Stimulated activated effector memory CD8-positive, alpha-beta T cell treated with anti-CD3 and anti-CD28 coated beads, Interleukin-12 subunit alpha, Interleukin-12 subunit beta, amount 100 ng/mL, for 72 hours (primary cell): ENCODE measurements at regions not wholly inside any gene's neighbourhood (a gene's known extent, or its start where the extent isn't known, plus 50 kb on each side); places are given as distances from the start of the nearest gene placed in this dataset.

Experiments used
- ATAC-seq: fragments of 150-1000 bp; cut with Tn5 transposase; 2 replicates; pipeline ENCODE4 v1.10.0; 2021
- DNase-seq, 2 donors: peaks; one replicate each; pipeline ENCODE4 v3.0.0; 2021 to 2022; ENCODE audit warnings: low spot score in 2 of 2
- H3K27ac Mint-ChIP-seq: one replicate; pipeline ENCODE4 v1.8.0; 2022; ENCODE audit warnings: mild to moderate bottlenecking, mixed read lengths
- H3K36me3 Mint-ChIP-seq: one replicate; pipeline ENCODE4 v1.8.0; 2022; ENCODE audit warnings: mild to moderate bottlenecking, mixed read lengths
- H3K4me1 Mint-ChIP-seq: one replicate; pipeline ENCODE4 v1.8.0; 2022; ENCODE audit warnings: mixed read lengths
- H3K4me3 Mint-ChIP-seq: one replicate; pipeline ENCODE4 v1.8.0; 2022; ENCODE audit warnings: mild to moderate bottlenecking, mixed read lengths
- H3K9me3 Mint-ChIP-seq: one replicate; pipeline ENCODE4 v1.8.0; 2022; ENCODE audit warnings: mixed read lengths

DNA sequence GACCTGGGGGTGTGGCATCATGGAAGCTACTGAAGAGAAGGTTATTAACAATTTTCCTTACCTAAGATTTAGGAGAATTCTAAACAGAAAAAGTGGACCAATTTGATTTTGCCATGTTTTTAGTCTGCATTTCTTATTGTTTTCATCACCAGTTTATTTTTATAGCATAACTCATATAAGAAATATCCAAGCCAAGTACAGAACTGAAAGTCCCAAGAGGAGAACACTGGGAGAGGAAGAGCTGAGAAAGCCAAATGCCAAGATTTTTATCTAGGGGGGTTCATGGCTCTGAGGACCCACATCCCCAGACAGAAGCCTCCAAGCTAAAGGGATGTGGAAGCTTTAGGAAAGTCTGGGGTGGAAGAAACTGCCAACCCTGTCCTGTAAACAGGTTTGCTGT lies 109.4 kb upstream of the DUSP10 start:
- Mint-ChIP-seq H3K36me3 (no peaks in the 10 kb centered on the region), H3K9me3 (no peaks in the 10 kb centered on the region), H3K27ac (no peak overlapping the region), H3K4me3 (no peak overlapping the region), H3K4me1 (no peaks in the 10 kb centered on the region)
- ATAC-seq (no peak), DNase-seq (no peak)

DNA sequence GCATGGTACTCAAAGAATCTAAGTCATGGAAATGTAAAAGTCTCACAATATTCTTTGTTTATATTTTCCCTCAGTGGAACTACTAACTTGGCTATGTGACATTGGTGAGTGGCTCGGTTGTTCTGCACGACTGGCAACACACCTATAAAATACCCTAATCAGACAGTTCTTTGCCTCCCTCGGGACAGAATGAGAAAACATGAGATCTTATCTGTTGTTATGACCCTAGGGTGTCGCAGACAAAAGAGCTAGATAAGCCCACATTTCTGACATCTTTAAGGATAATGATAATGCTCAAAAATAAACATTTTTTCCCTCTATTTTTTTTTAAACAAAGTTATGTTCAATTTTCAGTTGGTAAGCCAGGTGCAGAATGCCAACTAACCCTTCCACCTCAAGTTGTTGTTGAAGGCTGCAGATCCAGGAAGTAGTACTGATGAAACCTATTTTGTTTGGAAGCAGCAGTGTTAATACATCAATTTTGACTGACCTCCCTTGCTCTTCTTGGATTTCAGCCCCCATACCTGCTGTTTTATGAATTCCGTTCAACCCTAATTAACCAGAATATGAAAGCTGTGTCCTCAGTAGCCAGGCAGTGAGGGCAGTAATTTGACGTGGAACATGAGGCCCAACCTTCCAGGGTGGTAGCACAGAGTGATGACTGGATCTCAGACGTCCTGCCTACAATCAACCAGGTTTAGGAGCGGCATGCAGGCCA lies 108.7 kb upstream of the DUSP10 start:
- H3K4me1 Mint-ChIP-seq: no peaks in the 10 kb centered on the region
- DNase-seq: no peak
- H3K4me3 Mint-ChIP-seq: no peak overlapping the region
- ATAC-seq: no peak
- H3K27ac Mint-ChIP-seq: no peak overlapping the region
- no peaks in the 10 kb centered on the region for H3K9me3 Mint-ChIP-seq
- no peaks in the 10 kb centered on the region for H3K36me3 Mint-ChIP-seq

DNA sequence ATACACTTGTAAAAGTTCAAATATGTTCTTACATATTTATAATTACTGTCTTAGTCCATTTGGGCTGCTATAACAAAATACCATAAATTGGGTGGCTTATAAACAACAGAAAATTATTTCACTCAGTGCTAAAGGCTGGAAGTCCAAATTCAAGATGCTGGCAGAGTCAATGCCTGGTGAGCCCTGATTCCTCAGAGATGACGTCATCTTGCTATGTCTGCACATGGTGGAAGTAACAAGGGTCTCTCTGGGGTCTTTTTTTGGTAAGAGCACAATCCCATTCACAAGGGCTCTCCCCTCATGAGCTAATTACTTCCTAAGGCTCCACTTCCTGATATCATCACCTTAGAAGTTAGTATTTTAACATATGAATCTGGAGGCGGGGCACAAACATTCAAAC lies 108.0 kb upstream of the DUSP10 start:
- no peak for DNase-seq
- no peaks in the 10 kb centered on the region for H3K4me1 Mint-ChIP-seq
- no peak overlapping the region for H3K4me3 Mint-ChIP-seq
- H3K9me3 Mint-ChIP-seq: no peaks in the 10 kb centered on the region
- H3K27ac Mint-ChIP-seq: no peak overlapping the region
- ATAC-seq: no peak
- no peaks in the 10 kb centered on the region for H3K36me3 Mint-ChIP-seq

DNA sequence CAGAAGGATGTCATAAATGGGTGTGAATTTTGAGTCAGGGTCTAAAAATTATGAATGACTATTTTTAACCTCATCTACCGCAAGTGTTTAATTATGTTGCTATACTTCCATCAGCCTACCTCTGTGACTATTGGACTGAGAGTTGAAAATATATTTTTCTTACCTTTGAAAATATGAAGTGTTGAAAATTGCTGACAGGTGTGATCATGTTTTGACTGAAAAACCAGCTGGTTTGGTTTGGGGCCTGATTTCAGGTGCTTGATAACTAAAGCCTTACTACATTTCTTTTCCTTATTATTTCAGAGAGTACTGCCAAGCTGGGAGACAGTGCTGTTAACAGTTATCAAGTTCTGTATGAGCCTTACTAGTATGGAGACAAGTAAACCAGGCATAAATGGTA lies 107.2 kb upstream of the DUSP10 start:
- ATAC-seq: no peak
- no peak overlapping the region for H3K27ac Mint-ChIP-seq
- H3K9me3 Mint-ChIP-seq: no peaks in the 10 kb centered on the region
- no peak for DNase-seq
- no peak overlapping the region for H3K4me3 Mint-ChIP-seq
- no peaks in the 10 kb centered on the region for H3K4me1 Mint-ChIP-seq
- H3K36me3 Mint-ChIP-seq: no peaks in the 10 kb centered on the region

DNA sequence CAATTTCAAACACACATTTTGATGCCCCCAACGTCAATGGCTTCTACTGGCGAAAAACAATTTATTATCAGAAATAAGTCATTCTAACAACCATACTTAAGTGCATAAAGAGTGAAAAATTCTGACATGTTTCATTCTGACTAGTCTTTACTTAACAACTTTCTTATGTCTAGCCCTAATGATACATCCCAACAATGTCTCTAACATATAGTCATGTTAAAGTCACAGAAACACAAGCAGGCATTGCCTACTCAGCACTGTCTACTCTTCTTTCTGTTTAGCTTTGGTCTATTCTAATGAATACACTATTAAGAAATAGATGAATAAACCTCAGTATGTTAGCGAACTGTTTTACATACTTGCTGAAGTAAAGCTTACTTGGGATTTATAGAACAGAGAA lies 105.8 kb upstream of the DUSP10 start:
- H3K9me3 Mint-ChIP-seq: no peaks in the 10 kb centered on the region

DNA sequence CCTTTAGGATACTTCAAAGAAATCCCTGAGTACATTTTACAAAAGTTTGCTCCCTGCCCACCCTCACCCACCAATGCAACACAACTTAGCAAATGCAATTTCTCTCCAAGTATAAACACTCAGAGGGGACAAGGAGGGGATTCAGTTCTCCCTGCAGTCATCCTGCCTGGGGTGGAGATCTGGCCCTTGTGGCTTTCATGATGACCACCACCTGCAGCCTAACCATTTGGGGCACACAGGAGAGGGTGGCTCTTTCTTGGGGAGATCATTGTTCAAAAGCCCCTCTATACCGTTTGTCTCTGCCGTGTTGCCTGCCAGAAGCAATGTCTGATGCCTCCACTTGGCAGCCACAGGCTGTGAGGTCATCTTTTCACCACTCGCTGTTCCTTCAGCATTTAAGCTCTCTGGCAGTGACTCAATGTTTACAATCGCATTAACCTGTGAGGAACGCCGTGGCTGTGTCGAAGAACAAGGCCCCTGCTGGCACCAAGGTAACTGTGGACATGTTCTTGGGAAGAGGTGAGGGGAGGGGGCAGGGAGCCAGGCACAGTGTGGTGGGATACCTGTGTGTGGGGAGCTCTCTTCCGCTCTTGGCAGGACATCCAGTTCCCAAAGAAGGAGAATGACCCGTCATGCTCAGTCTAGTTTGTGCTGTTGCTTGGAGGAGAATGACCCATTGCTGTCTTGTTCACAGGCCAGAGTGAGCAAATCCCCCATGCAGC lies 103.9 kb upstream of the DUSP10 start:
- Mint-ChIP-seq H3K4me1 (peaks cover 4% of the 10 kb centered on the region), H3K36me3 (no peaks in the 10 kb centered on the region), H3K27ac (no peak overlapping the region), H3K9me3 (no peaks in the 10 kb centered on the region), H3K4me3 (no peak overlapping the region)
- no peak for ATAC-seq
- DNase-seq: no peak

More for the DNA sequence above, 105.8 kb upstream of the DUSP10 start:
- Mint-ChIP-seq H3K27ac (no peak overlapping the region), H3K4me3 (no peak overlapping the region), H3K4me1 (no peaks in the 10 kb centered on the region), H3K36me3 (no peaks in the 10 kb centered on the region)
- ATAC-seq (peak; percentile 66), DNase-seq (no peak)

DNA sequence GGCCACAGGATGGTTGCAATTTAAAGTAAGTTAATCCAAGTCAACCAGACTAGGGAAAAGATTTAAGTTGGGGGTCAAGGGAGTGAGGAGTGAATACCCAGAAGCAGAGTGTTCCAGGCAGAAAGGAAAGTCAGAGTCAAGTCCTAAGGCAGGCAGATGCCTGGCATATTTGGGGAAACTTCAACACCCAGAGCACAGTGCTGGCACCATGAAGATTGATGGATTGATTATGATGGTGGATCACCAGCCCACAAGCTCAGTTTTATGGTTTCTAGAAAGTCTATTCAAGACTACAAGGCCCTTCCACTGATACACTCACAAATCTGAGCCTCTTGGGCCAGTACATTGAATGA lies 100.1 kb upstream of the DUSP10 start:
- no peaks in the 10 kb centered on the region for H3K9me3 Mint-ChIP-seq
- peaks cover 10% of the 10 kb centered on the region for H3K36me3 Mint-ChIP-seq
- H3K4me1 Mint-ChIP-seq: peaks cover 40% of the 10 kb centered on the region
- ATAC-seq (no peak), DNase-seq (peak in 1 of 2 donors; percentile 33)
- H3K27ac Mint-ChIP-seq: no peak overlapping the region
- no peak overlapping the region for H3K4me3 Mint-ChIP-seq

DNA sequence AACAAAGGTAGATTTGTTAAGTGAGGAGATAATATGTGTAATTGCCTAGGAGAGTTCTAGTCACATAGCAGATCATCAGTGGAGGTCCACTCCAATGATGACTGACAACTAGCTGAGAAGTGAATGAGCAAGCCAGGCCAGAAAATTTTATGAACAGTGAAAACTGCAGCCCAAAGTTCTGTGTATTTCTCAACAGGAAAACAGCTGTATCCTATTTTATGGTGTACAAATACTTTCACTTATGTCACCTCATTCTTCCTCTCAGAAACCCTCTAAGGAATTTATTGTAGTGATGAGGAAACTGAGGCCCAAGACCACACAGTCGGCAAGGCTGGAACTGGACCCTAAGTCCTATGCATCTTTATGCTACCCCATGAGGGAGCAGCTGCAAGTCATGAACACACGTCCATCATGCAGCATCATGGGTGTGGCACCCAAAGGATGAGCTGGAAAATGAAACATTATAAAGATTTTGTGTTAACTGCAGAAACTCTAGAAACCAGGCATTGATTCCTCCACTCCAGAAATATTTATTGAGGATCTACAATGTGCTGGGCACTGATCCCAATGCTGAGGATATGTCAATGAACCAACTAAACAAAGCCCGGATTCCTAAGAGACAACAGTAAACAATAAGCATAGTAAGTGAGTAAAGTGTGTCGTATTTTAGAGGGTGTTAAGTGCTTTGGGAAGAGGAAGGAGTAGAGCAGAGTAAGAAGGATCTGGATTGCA lies 99.5 kb upstream of the DUSP10 start:
- Mint-ChIP-seq H3K9me3 (no peaks in the 10 kb centered on the region), H3K36me3 (peaks cover 10% of the 10 kb centered on the region), H3K4me1 (peaks cover 43% of the 10 kb centered on the region), H3K4me3 (no peak overlapping the region), H3K27ac (peak overlapping the region; percentile 75)
- DNase-seq (peak in 1 of 2 donors; percentile 34), ATAC-seq (no peak)

DNA sequence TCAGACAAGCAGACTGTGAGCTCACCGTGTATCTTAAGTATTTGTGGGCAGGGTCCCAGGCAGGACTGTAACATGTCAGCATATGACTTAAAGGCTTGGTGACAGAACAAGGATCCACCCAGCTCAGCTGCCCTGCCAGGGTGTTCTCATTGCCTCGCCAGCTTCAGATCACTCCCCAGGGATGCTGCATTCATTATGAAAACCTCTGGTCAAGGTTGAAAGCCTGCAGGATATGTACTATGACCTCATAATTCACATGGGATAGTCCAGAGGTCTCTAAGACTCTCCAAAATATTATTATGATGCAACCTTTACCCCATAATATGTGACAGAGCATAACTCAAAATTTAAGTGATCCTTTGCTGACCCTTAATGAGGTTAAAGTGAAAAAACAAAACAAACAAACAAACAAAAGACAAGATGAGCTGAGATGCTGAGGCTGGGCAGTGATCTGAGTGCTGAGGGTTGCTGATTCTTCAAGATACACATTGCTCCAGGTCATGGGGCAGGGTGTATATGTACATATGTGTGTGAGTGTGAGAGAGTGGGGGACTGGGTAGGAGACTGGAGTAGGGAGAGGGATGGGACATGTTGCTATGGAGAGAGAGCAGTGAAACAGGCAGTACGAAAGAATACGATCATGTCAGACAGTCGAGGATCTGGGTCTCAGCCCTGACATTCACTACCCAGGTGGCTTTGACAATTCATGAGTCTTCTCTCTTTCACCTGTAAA lies 98.8 kb upstream of the DUSP10 start:
- peak overlapping the region; percentile 75 for H3K27ac Mint-ChIP-seq
- DNase-seq: peak in 1 of 2 donors; percentile 46

DNA sequence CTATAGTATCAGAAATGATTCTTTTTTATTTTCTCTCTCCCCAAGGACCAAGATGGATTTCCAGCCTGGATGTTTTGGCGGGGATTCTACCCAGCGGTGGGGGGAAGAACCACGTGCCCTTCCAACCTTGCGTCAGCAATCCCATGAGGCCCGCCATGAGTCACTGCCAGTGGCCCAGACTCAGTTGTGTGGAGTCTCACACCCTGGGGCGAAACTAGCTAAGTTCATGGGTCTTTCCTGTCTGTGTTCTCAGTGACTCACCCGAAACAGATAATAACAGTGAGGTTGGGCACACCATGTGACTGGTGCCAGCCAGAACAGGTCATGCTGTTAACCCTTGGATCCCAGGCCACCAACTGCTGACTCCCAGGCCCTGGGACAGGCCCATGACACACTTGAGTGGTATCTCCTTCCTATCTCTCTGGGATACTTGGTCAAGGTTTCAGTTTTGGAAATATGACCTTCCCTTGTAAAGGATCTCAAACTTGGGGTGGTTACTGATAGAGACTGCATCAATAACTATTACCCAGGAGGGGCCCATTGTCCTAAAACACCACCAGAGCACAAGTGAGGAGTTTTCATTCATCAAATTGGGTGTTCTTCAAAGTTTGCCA lies 98.0 kb upstream of the DUSP10 start:
- H3K4me3 Mint-ChIP-seq: no peak overlapping the region
- peaks cover 10% of the 10 kb centered on the region for H3K36me3 Mint-ChIP-seq
- peak; percentile 100 for ATAC-seq
- H3K27ac Mint-ChIP-seq: peak overlapping the region; percentile 75
- DNase-seq: peak; percentile 51 to 86
- no peaks in the 10 kb centered on the region for H3K9me3 Mint-ChIP-seq
- peaks cover 49% of the 10 kb centered on the region for H3K4me1 Mint-ChIP-seq

More for the DNA sequence above, 98.8 kb upstream of the DUSP10 start:
- Mint-ChIP-seq H3K9me3 (no peaks in the 10 kb centered on the region), H3K4me3 (no peak overlapping the region), H3K36me3 (peaks cover 10% of the 10 kb centered on the region), H3K4me1 (peaks cover 49% of the 10 kb centered on the region)
- no peak for ATAC-seq

DNA sequence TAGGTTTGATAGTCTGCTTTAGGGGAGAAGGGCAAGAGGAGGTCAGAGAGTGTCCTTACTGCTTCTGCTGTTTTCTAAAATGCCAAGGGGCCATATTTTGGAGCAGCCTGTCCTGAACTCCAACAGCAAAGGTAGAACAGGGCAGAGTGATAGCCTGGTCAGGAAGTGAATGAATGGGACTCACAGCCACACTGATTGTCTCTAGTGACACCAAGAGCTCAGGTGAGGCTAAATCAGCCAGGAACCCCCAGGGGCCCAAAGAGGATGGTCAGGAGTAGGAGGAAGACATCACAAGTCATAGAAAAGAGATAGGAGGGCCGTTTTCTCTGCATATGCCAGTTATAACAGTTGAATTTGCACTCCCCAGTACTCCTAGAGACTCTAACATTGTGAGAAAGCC lies 97.4 kb upstream of the DUSP10 start:
- Mint-ChIP-seq H3K36me3 (peaks cover 10% of the 10 kb centered on the region), H3K9me3 (no peaks in the 10 kb centered on the region), H3K4me1 (peaks cover 49% of the 10 kb centered on the region), H3K27ac (peak overlapping the region; percentile 75), H3K4me3 (peak overlapping the region; percentile 43)
- ATAC-seq (no peak), DNase-seq (peak in 1 of 2 donors; percentile 52)

DNA sequence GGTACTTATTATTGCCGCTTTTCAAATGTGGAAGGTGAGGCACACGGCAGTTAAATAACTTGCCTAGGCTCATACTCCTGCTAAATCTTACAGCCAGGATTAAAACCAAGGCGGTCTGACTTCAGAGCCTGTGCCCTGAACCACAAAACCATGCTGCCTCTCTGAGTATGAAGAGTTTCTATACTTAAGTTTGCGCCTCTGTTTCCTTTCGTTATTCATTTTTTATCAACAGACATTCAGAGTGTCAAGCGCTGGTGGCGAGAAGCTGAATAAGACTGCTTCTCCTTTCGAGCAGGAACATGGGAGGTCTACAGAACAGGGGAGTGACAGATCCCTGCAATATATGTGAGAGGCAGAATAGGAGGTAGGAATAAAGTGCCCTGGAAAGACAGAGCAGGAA lies 96.0 kb upstream of the DUSP10 start:
- H3K9me3 Mint-ChIP-seq: no peaks in the 10 kb centered on the region
- H3K36me3 Mint-ChIP-seq: peaks cover 10% of the 10 kb centered on the region
- H3K27ac Mint-ChIP-seq: peak overlapping the region; percentile 75
- DNase-seq: peak in 1 of 2 donors; percentile 59
- H3K4me3 Mint-ChIP-seq: peak overlapping the region; percentile 43
- ATAC-seq: peak; percentile 57
- H3K4me1 Mint-ChIP-seq: peaks cover 56% of the 10 kb centered on the region

DNA sequence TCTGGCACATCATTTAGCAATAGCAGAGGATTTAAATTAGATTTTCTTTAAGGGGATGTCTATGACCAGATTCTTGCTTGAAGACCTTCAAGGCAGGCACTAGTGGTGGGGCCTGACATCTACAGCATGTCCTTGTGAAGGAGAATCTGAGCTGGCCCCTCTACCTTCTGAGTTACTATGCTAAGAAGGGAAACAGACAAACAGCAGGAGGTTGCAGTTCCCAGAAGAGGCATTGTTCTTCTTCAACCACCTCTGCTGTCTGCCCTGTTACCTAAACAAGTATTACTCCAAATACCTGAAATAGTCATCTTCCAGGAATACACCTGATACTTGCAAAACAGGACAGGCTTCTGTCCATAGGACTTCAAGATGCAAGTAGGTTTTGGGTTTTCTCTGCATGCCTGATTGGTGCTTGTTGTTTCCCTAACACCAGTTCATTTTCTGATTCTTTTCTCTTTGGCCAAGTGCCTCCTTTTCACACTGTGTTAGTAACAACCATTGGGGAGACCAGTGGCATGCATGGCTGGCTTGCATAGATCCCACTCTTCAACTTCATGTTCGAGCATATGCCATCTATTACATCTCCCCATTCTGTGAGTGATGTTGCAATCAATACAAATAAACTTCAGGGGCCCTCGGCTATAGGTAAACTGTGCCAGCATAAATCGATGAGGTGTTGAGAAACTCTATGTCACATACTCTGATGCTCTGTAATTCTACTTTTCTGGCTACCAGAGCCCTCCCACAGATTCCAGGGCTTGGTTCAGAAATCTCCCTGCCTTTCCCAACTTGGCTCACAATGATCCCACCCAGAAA lies 93.0 kb upstream of the DUSP10 start:
- H3K36me3 Mint-ChIP-seq: peaks cover 9% of the 10 kb centered on the region
- ATAC-seq: no peak
- H3K9me3 Mint-ChIP-seq: no peaks in the 10 kb centered on the region
- DNase-seq: no peak
- no peak overlapping the region for H3K4me3 Mint-ChIP-seq
- peaks cover 60% of the 10 kb centered on the region for H3K4me1 Mint-ChIP-seq
- H3K27ac Mint-ChIP-seq: no peak overlapping the region

DNA sequence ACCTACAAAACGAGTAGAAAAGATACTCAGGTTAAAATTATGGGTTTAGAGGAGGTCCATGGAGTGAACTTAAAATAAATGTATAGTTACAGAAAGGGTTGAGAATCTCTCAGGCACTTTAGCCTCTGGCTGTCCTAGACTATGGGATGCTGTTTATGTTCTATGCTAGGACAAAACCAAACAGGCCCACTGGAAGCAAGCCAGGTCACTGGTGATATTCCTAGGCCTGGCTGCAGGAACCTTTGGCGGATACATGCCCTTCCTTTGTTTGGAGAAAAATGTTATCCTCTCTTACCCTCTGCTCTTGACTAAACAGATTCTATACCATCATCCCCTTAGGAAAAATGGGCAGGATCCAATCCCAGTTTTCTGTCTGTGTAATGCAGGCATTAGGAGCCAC lies 90.7 kb upstream of the DUSP10 start:
- Mint-ChIP-seq H3K36me3 (peaks cover 5% of the 10 kb centered on the region), H3K4me1 (peaks cover 60% of the 10 kb centered on the region), H3K27ac (no peak overlapping the region), H3K4me3 (no peak overlapping the region), H3K9me3 (no peaks in the 10 kb centered on the region)
- DNase-seq (peak in 1 of 2 donors; percentile 2), ATAC-seq (no peak)
